ENCODE measurements at regions not wholly inside any gene's neighbourhood (a gene's known extent, or its start where the extent isn't known, plus 50 kb on each side); places are given as distances from the start of the nearest gene placed in this dataset.

- intact Hi-C loops (cut with micrococcal nuclease): no loop called here
- BruUV-seq (replicated peaks): no TSS peak
- H3K4me1 ChIP-seq (replicated peaks in 1 of 2; ENCODE audit: control insufficient read depth in 2 of 2, insufficient read depth in 2 of 2, low read length in 2 of 2): no peaks in the 10 kb centered on the region
- no peak overlapping the region for H3K27ac ChIP-seq (ENCODE audit: extremely low read depth, low read depth, low read length)
- in situ Hi-C loops (cut with MboI): no loop called here
- no peak for FAIRE-seq
- H3K27me3 ChIP-seq (ENCODE audit: control insufficient read depth in 2 of 2, insufficient read depth in 2 of 2, low read length in 2 of 2): no peaks in the 10 kb centered on the region
- no peak for DNase-seq (ENCODE audit: extremely low read depth in 1 of 4, low spot score in 3 of 4)
- H3K36me3 ChIP-seq (ENCODE audit: control insufficient read depth, insufficient read depth, low read length): no peaks in the 10 kb centered on the region
- no peak overlapping the region for H2AFZ ChIP-seq (ENCODE audit: low read depth, low read length)
- H3K9me3 ChIP-seq (replicated peaks; ENCODE audit: control insufficient read depth, insufficient read depth, low read depth, low read length): no peaks in the 10 kb centered on the region
- no peaks in the 10 kb centered on the region for H3K79me2 ChIP-seq (ENCODE audit: control insufficient read depth, insufficient read depth, low read length)
- ChIA-PET POLR2A (no interaction called here), CTCF (ENCODE audit: low intra/inter-chr PET ratio) (no interaction called here)
- whole genome bisulfite sequencing (ENCODE audit: insufficient coverage, low coverage, missing lambda C conversion rate): 0% methylated on average over 1 of the region's 1 CpG
- no peak overlapping the region for H3K4me3 ChIP-seq
- TF ChIP-seq NELFE (IDR thresholded peaks at IDR 0.05; ENCODE audit: insufficient read depth, insufficient read length) (no peak), NBN (IDR thresholded peaks at IDR 0.05; ENCODE audit: low read depth) (no peak), ZNF282 (CRISPR knock-in tag; IDR thresholded peaks at IDR 0.05) (no peak), POLR3A (IDR thresholded peaks at IDR 0.05; ENCODE audit: borderline replicate concordance, extremely low read depth, insufficient read depth, insufficient read length) (no peak), SIN3A (IDR thresholded peaks at IDR 0.05; ENCODE audit: borderline replicate concordance in 2 of 2, control insufficient read depth in 1 of 2, low read depth in 2 of 2, low read length in 2 of 2) (no peak), ZNF511 (CRISPR knock-in tag; IDR thresholded peaks at IDR 0.05) (no peak)
- ATAC-seq: no peak
- H3K4me2 ChIP-seq (ENCODE audit: insufficient read depth, low read length): no peak overlapping the region
- H4K20me1 ChIP-seq (replicated peaks; ENCODE audit: control insufficient read depth, insufficient read depth, low read length): no peaks in the 10 kb centered on the region
- H3K9me1 ChIP-seq (ENCODE audit: control insufficient read depth, insufficient read depth, low read length): no peaks in the 10 kb centered on the region
- no peak overlapping the region for H3K9ac ChIP-seq (ENCODE audit: insufficient read depth in 1 of 2, low read depth in 2 of 2, low read length in 2 of 2)
Measured at GRCh38 chr2:186308347-186308746, 177.7 kb upstream of the ZC3H15 start.

- Histone ChIP-seq H3K9me1 (ENCODE audit: control insufficient read depth, insufficient read depth, low read length) (no peaks in the 10 kb centered on the region), H3K27ac (ENCODE audit: extremely low read depth, low read depth, low read length) (no peak overlapping the region), H4K20me1 (replicated peaks; ENCODE audit: control insufficient read depth, insufficient read depth, low read length) (no peaks in the 10 kb centered on the region), H3K36me3 (ENCODE audit: control insufficient read depth, insufficient read depth, low read length) (no peaks in the 10 kb centered on the region), H3K4me2 (ENCODE audit: insufficient read depth, low read length) (no peak overlapping the region), H2AFZ (ENCODE audit: low read depth, low read length) (no peak overlapping the region), H3K27me3 (ENCODE audit: control insufficient read depth in 2 of 2, insufficient read depth in 2 of 2, low read length in 2 of 2) (no peaks in the 10 kb centered on the region), H3K79me2 (ENCODE audit: control insufficient read depth, insufficient read depth, low read length) (no peaks in the 10 kb centered on the region), H3K9me3 (replicated peaks; ENCODE audit: control insufficient read depth, insufficient read depth, low read depth, low read length) (no peaks in the 10 kb centered on the region), H3K4me1 (replicated peaks in 1 of 2; ENCODE audit: control insufficient read depth in 2 of 2, insufficient read depth in 2 of 2, low read length in 2 of 2) (no peaks in the 10 kb centered on the region), H3K4me3 (no peak overlapping the region), H3K9ac (ENCODE audit: insufficient read depth in 1 of 2, low read depth in 2 of 2, low read length in 2 of 2) (no peak overlapping the region)
- WGBS (ENCODE audit: insufficient coverage, low coverage, missing lambda C conversion rate): 0% methylated on average over 2 of the region's 2 CpGs
- intact Hi-C loops (cut with micrococcal nuclease) (no loop called here), in situ Hi-C loops (cut with MboI) (no loop called here)
- no peak for ATAC-seq
- BruUV-seq (replicated peaks): no TSS peak
- POLR2A ChIA-PET: no interaction called here
- CTCF ChIA-PET (ENCODE audit: low intra/inter-chr PET ratio): no interaction called here
- FAIRE-seq: no peak
- no peak for DNase-seq (ENCODE audit: extremely low read depth in 1 of 4, low spot score in 3 of 4)
- TF ChIP-seq ZNF717 (CRISPR knock-in tag; IDR thresholded peaks at IDR 0.05): no peak
- no peak for TF ChIP-seq ZFP30 (CRISPR knock-in tag; IDR thresholded peaks at IDR 0.05; ENCODE audit: borderline replicate concordance)
- no peak for TF ChIP-seq RREB1 (CRISPR knock-in tag; IDR thresholded peaks at IDR 0.05)
- no peak for TF ChIP-seq NFE2L1 (tag; IDR thresholded peaks at IDR 0.05; ENCODE audit: borderline replicate concordance, low read depth)
- no peak for TF ChIP-seq HDAC1 (IDR thresholded peaks at IDR 0.05)
Measured at GRCh38 chr2:186309901-186310300, 176.2 kb upstream of the ZC3H15 start.
